ENCODE measurements at regions not wholly inside any gene's neighbourhood (a gene's known extent, or its start where the extent isn't known, plus 50 kb on each side); places are given as distances from the start of the nearest gene placed in this dataset.

DNA sequence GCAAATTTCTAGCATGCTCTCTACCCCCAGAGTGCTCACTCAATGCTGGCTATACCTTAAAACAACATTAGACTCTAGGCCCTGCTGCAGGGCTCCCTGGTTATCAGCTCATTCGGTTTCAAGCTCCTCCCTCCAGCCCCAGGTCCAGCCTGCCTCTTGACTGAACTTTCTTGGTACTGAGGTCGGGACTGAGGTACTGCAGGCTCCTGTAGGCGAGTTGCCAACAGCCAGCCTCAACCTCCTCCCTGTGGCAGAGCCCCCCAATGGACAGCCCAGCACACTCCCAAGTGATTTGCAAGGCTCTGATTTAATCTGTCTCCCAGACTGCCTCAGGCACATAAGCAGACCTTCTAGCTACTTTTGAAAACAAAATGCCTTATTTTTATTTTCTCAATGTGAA lies 73.6 kb upstream of the EIF3M start:
- Histone ChIP-seq H3K79me1 (ENCODE audit: low read depth, low read length) (no peaks in the 10 kb centered on the region), H3K4ac (replicated peaks; ENCODE audit: insufficient read length, low read depth, low read length) (no peak overlapping the region), H3K4me2 (ENCODE audit: insufficient read depth in 1 of 2, low read depth in 2 of 2, low read length in 2 of 2) (no peak overlapping the region), H2BK20ac (ENCODE audit: low read length) (no peak overlapping the region), H2BK12ac (ENCODE audit: low read depth, low read length) (no peak overlapping the region), H4K5ac (ENCODE audit: insufficient read length, low read depth, low read length) (no peak overlapping the region), H3K27me3 (replicated peaks in 1 of 4; ENCODE audit: control insufficient read depth in 3 of 4, extremely low read depth in 1 of 4, insufficient read depth in 3 of 4, low read length in 3 of 4) (no peaks in the 10 kb centered on the region), H2BK120ac (replicated peaks; ENCODE audit: low read depth, low read length) (no peak overlapping the region), H3K23me2 (ENCODE audit: low read depth, low read length) (0 out of 2 replicates have a peak, but pooled peaks cover 2% of the 10 kb centered on the region), H4K91ac (replicated peaks; ENCODE audit: insufficient read length, low read length) (no peak overlapping the region), H3K4me3 (ENCODE audit: extremely low read depth in 1 of 4, insufficient read depth in 2 of 4, low read depth in 3 of 4, low read length in 4 of 4) (no peak overlapping the region), H3K4me1 (replicated peaks in 1 of 4; ENCODE audit: control insufficient read depth in 3 of 4, insufficient read depth in 4 of 4, low read length in 3 of 4) (no peaks in the 10 kb centered on the region), H3K9ac (replicated peaks in 1 of 4; ENCODE audit: extremely low read depth in 1 of 4, low read depth in 3 of 4, low read length in 3 of 4) (no peak overlapping the region), H2BK5ac (ENCODE audit: low read depth, low read length) (no peak overlapping the region), H2AK5ac (ENCODE audit: low read depth, low read length) (no peak overlapping the region), H3K18ac (ENCODE audit: extremely low read depth, low read length) (no peak overlapping the region), H2AFZ (ENCODE audit: low read length) (no peak overlapping the region), H2BK15ac (ENCODE audit: low read length) (no peak overlapping the region), H3K79me2 (ENCODE audit: control insufficient read depth in 1 of 2, insufficient read depth in 2 of 2, low read length in 2 of 2) (no peaks in the 10 kb centered on the region), H3K14ac (ENCODE audit: insufficient read length) (no peak overlapping the region), H3K9me3 (ENCODE audit: insufficient read depth in 2 of 2, low read depth in 1 of 2, low read length in 1 of 2) (no peaks in the 10 kb centered on the region), H3K27ac (ENCODE audit: low read depth, low read length) (no peak overlapping the region), H4K20me1 (replicated peaks in 1 of 2; ENCODE audit: control insufficient read depth in 1 of 2, insufficient read depth in 2 of 2, low read length in 2 of 2) (no peaks in the 10 kb centered on the region), H3K23ac (ENCODE audit: insufficient read length) (no peak overlapping the region), H3K56ac (replicated peaks; ENCODE audit: insufficient read length, low read depth, low read length) (no peak overlapping the region), H4K8ac (ENCODE audit: extremely low read depth, insufficient read depth, low read length) (no peak overlapping the region), H3K36me3 (ENCODE audit: control insufficient read depth in 2 of 4, insufficient read depth in 4 of 4, low read length in 3 of 4) (no peaks in the 10 kb centered on the region)
- ChIA-PET CTCF (ENCODE audit: partially characterized antibody) (interaction anchor here (0.7 to 1.3 kb wide), 2 partner anchors 188 to 205 kb away, joined by 3 to 4 read pairs; no protein-coding TSS in a partner anchor), POLR2A (ENCODE audit: partially characterized antibody) (no interaction called here)
- TF ChIP-seq TBP (IDR thresholded peaks at IDR 0.05; ENCODE audit: low read depth, low read length): no peak
- no peak for TF ChIP-seq GTF2F1 (IDR thresholded peaks at IDR 0.05; ENCODE audit: borderline replicate concordance, low read depth, low read length)
- TF ChIP-seq EZH2 (IDR thresholded peaks at IDR 0.05; ENCODE audit: low read depth, low read length, severe bottlenecking): no peak
- TF ChIP-seq RFX5 (IDR thresholded peaks at IDR 0.05; ENCODE audit: borderline replicate concordance, low read depth, low read length): no peak
- TF ChIP-seq SP4 (IDR thresholded peaks at IDR 0.05; ENCODE audit: low read length): no peak
- no peak for TF ChIP-seq BRCA1 (IDR thresholded peaks at IDR 0.05; ENCODE audit: low read depth, low read length)
- TF ChIP-seq, protein P1, sequence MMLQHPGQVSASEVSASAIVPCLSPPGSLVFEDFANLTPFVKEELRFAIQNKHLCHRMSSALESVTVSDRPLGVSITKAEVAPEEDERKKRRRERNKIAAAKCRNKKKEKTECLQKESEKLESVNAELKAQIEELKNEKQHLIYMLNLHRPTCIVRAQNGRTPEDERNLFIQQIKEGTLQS (IDR thresholded peaks at IDR 0.05; ENCODE audit: insufficient read depth, low read depth, low read length): no peak
- FAIRE-seq (no peak), DNase-seq (ENCODE audit: low read depth in 1 of 2, low spot score in 2 of 2) (no peak)
- 73% methylated on average over 3 of the region's 3 CpGs; no CpG with 5 or more reads in 1 of the 2 experiments for WGBS, 2 experiments (ENCODE audit: extremely low coverage in 1 of 2, insufficient coverage in 1 of 2, insufficient read length in 1 of 2, insufficient replicate concordance in 2 of 2, low coverage in 1 of 2, low lambda C conversion rate in 2 of 2, missing lambda C conversion rate in 1 of 2)
